ENCODE measurements at regions not wholly inside any gene's neighbourhood (a gene's known extent, or its start where the extent isn't known, plus 50 kb on each side); places are given as distances from the start of the nearest gene placed in this dataset.

DNA sequence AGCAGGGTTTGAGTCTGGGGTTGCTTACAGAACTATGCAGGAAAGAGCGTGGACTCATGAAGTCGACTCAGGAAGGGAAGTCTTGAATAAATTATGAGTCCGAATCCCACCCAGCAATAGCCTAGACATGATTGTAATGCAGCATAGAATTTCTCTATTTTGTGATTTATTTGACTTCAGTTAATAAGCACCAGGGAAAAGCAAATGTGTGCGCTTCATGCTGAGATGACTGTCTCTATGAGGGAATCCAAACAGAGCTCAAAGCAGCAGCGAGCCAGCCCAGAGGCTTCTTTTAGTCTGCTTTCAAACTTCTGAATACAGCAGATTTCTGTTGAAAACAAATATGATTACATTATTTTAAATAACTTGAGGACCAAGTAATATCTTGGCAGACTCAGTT is 188.0 kb downstream of the SEMA6A start:
- DNase-seq (ENCODE audit: low spot score) = no peak
- CTCF ChIA-PET (ENCODE audit: low intra/inter-chr PET ratio, low total read pairs) = no interaction called here
- POLR2A ChIA-PET = no interaction called here
- WGBS (ENCODE audit: low lambda C conversion rate) = 93% methylated on average over 5 of the region's 5 CpGs
- Histone ChIP-seq H4K20me1 (ENCODE audit: insufficient read depth, low read length) (no peaks in the 10 kb centered on the region), H3K79me2 (ENCODE audit: insufficient read depth, low read length) (no peaks in the 10 kb centered on the region), H2AFZ (ENCODE audit: low read length) (no peak overlapping the region), H3K4me3 (replicated peaks in 1 of 3; ENCODE audit: insufficient read depth in 1 of 3, low read depth in 2 of 3, low read length in 3 of 3) (no peak overlapping the region), H3K9ac (ENCODE audit: insufficient read depth, low read depth, low read length) (no peak overlapping the region), H3K27me3 (ENCODE audit: control insufficient read depth in 1 of 2, insufficient read depth in 2 of 2, low read length in 2 of 2) (no peaks in the 10 kb centered on the region), H3K4me1 (ENCODE audit: insufficient read depth, low read length) (no peaks in the 10 kb centered on the region), H3K9me3 (ENCODE audit: low read length) (no peaks in the 10 kb centered on the region), H3K36me3 (replicated peaks in 1 of 2; ENCODE audit: control insufficient read depth in 1 of 2, insufficient read depth in 2 of 2, low read length in 2 of 2) (no peaks in the 10 kb centered on the region), H3K27ac (ENCODE audit: extremely low read length, insufficient read depth, low read length) (no peak overlapping the region), H3K4me2 (ENCODE audit: low read depth, low read length) (no peak overlapping the region)
- no peak for FAIRE-seq
- BruUV-seq (replicated peaks) = no TSS peak
- no peak for ATAC-seq
- intact Hi-C loops (cut with micrococcal nuclease; ENCODE audit: unreplicated experiment) (no loop called here), in situ Hi-C loops (cut with HindIII; ENCODE audit: extremely low pct_ligation_motif_present, low pct_unique_long_range_greater_than_20kb) (no loop called here)
- no peak for TF ChIP-seq ZNF570 (CRISPR knock-in tag; IDR thresholded peaks at IDR 0.05; ENCODE audit: borderline replicate concordance)
- TF ChIP-seq MED8 (CRISPR knock-in tag; IDR thresholded peaks at IDR 0.05; ENCODE audit: insufficient replicate concordance) = no peak
- TF ChIP-seq, protein P1, sequence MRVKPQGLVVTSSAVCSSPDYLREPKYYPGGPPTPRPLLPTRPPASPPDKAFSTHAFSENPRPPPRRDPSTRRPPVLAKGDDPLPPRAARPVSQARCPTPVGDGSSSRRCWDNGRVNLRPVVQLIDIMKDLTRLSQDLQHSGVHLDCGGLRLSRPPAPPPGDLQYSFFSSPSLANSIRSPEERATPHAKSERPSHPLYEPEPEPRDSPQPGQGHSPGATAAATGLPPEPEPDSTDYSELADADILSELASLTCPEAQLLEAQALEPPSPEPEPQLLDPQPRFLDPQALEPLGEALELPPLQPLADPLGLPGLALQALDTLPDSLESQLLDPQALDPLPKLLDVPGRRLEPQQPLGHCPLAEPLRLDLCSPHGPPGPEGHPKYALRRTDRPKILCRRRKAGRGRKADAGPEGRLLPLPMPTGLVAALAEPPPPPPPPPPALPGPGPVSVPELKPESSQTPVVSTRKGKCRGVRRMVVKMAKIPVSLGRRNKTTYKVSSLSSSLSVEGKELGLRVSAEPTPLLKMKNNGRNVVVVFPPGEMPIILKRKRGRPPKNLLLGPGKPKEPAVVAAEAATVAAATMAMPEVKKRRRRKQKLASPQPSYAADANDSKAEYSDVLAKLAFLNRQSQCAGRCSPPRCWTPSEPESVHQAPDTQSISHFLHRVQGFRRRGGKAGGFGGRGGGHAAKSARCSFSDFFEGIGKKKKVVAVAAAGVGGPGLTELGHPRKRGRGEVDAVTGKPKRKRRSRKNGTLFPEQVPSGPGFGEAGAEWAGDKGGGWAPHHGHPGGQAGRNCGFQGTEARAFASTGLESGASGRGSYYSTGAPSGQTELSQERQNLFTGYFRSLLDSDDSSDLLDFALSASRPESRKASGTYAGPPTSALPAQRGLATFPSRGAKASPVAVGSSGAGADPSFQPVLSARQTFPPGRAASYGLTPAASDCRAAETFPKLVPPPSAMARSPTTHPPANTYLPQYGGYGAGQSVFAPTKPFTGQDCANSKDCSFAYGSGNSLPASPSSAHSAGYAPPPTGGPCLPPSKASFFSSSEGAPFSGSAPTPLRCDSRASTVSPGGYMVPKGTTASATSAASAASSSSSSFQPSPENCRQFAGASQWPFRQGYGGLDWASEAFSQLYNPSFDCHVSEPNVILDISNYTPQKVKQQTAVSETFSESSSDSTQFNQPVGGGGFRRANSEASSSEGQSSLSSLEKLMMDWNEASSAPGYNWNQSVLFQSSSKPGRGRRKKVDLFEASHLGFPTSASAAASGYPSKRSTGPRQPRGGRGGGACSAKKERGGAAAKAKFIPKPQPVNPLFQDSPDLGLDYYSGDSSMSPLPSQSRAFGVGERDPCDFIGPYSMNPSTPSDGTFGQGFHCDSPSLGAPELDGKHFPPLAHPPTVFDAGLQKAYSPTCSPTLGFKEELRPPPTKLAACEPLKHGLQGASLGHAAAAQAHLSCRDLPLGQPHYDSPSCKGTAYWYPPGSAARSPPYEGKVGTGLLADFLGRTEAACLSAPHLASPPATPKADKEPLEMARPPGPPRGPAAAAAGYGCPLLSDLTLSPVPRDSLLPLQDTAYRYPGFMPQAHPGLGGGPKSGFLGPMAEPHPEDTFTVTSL (CRISPR knock-in tag; IDR thresholded peaks at IDR 0.05; ENCODE audit: borderline replicate concordance) = no peak
- TF ChIP-seq ADNP (CRISPR knock-in tag; IDR thresholded peaks at IDR 0.05) = no peak
